ENCODE measurements at regions not wholly inside any gene's neighbourhood (a gene's known extent, or its start where the extent isn't known, plus 50 kb on each side); places are given as distances from the start of the nearest gene placed in this dataset.
"Not testable (repeated sequence)": the region's sequence is repeated elsewhere in the genome, so short reads cannot be mapped to it uniquely, and the experiment has no call there.

DNA sequence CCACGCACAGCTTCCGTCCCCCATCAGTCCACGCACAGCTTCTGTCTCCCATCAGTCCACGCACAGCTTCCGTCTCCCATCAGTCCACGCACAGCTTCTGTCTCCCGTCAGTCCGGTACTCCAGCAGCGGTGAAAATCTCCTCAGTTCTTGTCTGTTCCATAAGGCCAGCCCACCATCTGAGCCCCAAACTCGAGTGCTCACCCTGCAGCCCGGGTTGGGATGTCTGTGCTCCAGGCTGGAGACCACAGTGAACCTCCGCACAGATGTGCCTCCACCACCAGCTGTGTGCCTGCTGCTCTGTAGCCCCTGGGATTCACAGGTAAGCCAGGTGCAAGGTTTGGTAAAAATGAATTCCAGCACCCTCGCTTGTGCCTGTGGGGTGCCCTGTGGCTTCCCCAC is 258.6 kb downstream of the NPHP4 start:
- H3K4me3 ChIP-seq (ENCODE audit: insufficient read depth, low read depth, low read length): no peak overlapping the region
- no peaks in the 10 kb centered on the region for H3K27me3 ChIP-seq (ENCODE audit: control insufficient read depth, insufficient read depth, low read length, poor library complexity, severe bottlenecking)
- H3K9me3 ChIP-seq (ENCODE audit: control insufficient read depth, low read length): no peaks in the 10 kb centered on the region
- peaks cover 3% of the 10 kb centered on the region for H3K4me1 ChIP-seq (ENCODE audit: control insufficient read depth, insufficient read depth, low read length)
- H3K36me3 ChIP-seq (ENCODE audit: control insufficient read depth, insufficient read depth, low read length): no peaks in the 10 kb centered on the region
- no peak overlapping the region for H3K27ac ChIP-seq (ENCODE audit: insufficient read depth, low read depth, low read length, poor library complexity, severe bottlenecking)
- 92 to 94% methylated on average over 13 of the region's 13 CpGs for WGBS, 2 experiments

DNA sequence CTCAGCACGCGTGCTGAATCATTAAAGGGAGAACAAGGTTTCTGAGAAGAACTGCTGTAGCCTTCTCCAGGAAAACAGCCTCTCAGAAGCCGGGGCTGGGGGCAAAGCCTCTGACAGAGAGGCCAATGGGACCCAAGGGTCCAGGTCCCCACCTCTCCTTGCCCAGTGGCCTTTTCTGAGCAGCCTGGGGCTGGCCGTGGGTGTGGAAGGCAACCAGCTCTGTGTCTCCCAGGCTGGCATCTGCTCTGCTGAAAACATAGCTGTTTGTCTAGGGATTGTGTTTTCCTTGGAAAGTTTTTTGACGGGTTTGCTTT is 261.2 kb downstream of the NPHP4 start:
- Histone ChIP-seq H3K27me3 (ENCODE audit: control insufficient read depth, insufficient read depth, low read length, poor library complexity, severe bottlenecking) (no peaks in the 10 kb centered on the region), H3K27ac (ENCODE audit: insufficient read depth, low read depth, low read length, poor library complexity, severe bottlenecking) (no peak overlapping the region), H3K9me3 (ENCODE audit: control insufficient read depth, low read length) (no peaks in the 10 kb centered on the region), H3K4me1 (ENCODE audit: control insufficient read depth, insufficient read depth, low read length) (peaks cover 11% of the 10 kb centered on the region), H3K36me3 (ENCODE audit: control insufficient read depth, insufficient read depth, low read length) (no peaks in the 10 kb centered on the region), H3K4me3 (ENCODE audit: insufficient read depth, low read depth, low read length) (no peak overlapping the region)
- WGBS, 2 experiments: 87 to 93% methylated on average over 5 of the region's 5 CpGs

DNA sequence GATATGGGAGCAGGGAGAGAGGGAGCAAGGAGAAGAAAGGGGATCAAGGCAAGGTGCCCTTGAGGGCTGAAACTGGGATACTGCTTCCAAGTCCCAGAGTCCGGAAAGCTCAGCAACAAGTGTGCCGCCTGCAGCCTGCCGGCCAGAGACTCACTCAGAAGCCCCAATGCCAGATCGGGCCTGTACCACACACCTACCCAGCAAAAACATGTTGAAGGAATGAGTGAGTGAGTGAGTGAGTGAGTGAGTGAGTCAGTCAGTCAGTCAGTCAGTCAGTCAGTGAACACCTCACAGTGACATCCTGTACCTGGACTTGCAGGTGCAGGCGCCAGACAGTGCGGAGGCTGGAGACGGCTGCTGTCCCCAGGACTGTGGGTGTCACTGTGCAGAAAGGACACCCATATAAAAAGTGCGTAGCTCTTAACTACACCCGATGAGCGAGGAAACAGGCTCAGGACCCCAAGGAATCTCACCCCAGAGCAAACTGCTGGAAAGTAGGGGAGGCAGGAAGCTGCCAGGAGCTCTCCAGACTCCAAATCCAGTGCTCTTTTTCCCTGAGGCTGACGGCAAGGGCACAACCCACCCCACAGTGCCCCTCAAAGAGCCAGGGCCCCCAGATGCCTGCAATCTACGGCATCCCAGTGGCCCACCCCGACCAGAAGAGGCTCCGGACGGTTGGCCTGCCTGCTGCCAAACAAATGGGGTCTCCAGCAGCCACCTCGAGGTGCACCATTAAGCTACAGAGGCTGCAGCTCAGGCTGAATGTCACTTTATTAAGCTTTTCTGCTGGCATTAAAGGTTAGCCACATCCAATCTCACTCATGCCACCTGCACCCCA is 261.7 kb downstream of the NPHP4 start:
- Histone ChIP-seq H3K27ac (ENCODE audit: insufficient read depth, low read depth, low read length, poor library complexity, severe bottlenecking) (no peak overlapping the region), H3K27me3 (ENCODE audit: control insufficient read depth, insufficient read depth, low read length, poor library complexity, severe bottlenecking) (no peaks in the 10 kb centered on the region), H3K4me1 (ENCODE audit: control insufficient read depth, insufficient read depth, low read length) (peaks cover 14% of the 10 kb centered on the region), H3K9me3 (ENCODE audit: control insufficient read depth, low read length) (no peaks in the 10 kb centered on the region), H3K4me3 (ENCODE audit: insufficient read depth, low read depth, low read length) (no peak overlapping the region), H3K36me3 (ENCODE audit: control insufficient read depth, insufficient read depth, low read length) (no peaks in the 10 kb centered on the region)
- 93 to 94% methylated on average over 16 of the region's 16 CpGs for WGBS, 2 experiments

DNA sequence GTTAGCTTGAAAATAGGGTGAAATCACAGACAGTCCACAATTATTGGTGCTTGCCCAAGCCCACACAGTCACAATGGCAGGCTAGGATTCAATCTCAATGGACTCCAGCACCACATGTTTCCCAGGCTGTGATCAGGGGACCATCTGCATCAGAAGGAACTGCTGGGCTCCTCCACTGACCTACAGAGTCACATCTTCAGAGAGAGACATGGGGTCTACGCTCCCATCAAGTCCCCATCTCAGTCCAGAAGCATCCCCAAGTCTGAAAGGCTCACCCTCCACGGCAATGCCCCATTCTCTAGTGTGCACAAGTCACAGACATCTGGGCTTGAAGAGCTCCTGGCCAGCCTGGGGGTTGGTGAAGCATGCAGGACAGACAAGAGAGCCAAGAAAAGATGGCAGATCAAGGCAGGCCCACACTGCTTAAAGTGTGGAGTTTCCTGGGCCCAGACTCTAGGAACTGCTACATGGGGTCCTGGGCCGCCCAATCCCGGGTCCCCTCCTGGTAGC is 262.5 kb downstream of the NPHP4 start:
- Histone ChIP-seq H3K36me3 (ENCODE audit: control insufficient read depth, insufficient read depth, low read length) (no peaks in the 10 kb centered on the region), H3K27me3 (ENCODE audit: control insufficient read depth, insufficient read depth, low read length, poor library complexity, severe bottlenecking) (no peaks in the 10 kb centered on the region), H3K4me1 (ENCODE audit: control insufficient read depth, insufficient read depth, low read length) (peaks cover 15% of the 10 kb centered on the region), H3K9me3 (ENCODE audit: control insufficient read depth, low read length) (no peaks in the 10 kb centered on the region), H3K4me3 (ENCODE audit: insufficient read depth, low read depth, low read length) (no peak overlapping the region), H3K27ac (ENCODE audit: insufficient read depth, low read depth, low read length, poor library complexity, severe bottlenecking) (no peak overlapping the region)
- 81 to 83% methylated on average over 4 of the region's 4 CpGs for WGBS, 2 experiments

DNA sequence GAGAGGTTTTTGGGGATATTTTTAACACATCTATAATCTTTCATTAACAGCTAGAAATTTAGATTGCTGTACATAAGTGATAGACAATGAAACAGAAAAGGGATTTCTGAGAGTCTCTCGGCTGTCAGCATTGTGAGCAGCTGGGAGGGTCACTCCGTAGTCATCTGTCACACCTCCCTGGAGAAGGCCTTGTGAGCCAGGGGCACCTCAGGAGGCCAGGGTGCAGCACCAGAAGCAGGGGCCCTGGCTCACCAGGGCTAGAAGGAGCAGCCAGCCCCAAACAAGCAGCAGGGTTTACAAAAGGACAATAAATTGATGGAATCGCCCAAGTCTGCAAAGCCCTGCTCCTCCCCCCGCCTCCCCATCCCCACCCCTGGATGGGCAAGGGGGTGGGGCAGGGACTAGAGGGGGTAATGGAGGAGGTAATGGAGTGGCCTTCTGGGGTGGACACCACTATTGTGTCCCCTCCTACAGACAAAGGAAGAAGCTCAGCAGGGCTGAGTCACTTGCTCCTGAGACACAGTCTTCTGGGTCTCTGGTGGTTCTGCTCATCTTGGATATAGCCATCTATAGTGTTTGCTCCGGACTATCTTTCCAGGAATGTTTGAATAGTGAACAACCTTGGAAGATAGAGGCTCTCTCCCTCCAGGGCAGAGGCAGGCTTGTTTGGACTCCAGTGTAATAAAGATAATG is 263.4 kb downstream of the NPHP4 start:
- peaks cover 15% of the 10 kb centered on the region for H3K4me1 ChIP-seq (ENCODE audit: control insufficient read depth, insufficient read depth, low read length)
- no peaks in the 10 kb centered on the region for H3K27me3 ChIP-seq (ENCODE audit: control insufficient read depth, insufficient read depth, low read length, poor library complexity, severe bottlenecking)
- no peaks in the 10 kb centered on the region for H3K9me3 ChIP-seq (ENCODE audit: control insufficient read depth, low read length)
- 87 to 92% methylated on average over 4 to 5 of the region's 5 CpGs for WGBS, 2 experiments
- no peak overlapping the region for H3K27ac ChIP-seq (ENCODE audit: insufficient read depth, low read depth, low read length, poor library complexity, severe bottlenecking)
- no peaks in the 10 kb centered on the region for H3K36me3 ChIP-seq (ENCODE audit: control insufficient read depth, insufficient read depth, low read length)
- H3K4me3 ChIP-seq (ENCODE audit: insufficient read depth, low read depth, low read length): no peak overlapping the region

DNA sequence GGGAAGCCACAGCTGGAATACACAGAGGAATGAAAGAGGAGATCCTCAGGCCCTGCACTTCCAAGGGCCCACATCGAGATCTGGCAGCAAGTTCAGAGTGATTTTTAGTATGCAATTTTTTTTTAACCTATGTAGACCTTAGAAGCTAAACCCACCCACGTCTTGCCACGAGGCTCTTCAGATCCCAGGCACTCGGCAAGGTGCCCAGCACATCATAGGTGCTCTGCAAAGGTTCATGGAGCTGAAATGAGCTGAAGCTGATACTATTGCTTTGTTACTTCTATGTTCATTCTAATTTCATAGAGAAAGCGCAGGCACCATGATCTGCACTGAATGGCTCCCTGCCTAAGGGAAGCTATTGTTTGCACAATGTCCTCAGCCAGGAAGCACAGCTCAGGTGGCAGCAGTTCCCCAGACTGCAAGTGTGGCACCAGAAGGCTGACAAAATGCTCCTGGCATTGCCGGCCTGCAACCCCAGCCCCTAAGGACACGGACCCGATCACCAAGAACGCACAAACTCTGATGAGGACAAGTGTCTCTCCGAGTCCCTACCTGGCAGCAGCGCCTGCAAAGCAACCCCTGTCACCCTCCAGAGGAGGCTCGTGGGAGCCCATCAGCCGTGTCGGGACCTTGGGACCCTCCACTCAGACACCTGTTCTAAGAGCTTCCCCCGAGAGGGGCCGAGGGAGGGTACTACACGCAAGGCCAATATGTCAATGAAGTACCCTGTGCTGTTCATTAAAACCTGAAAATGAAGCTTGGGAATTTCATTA is 264.2 kb downstream of the NPHP4 start:
- H3K4me1 ChIP-seq (ENCODE audit: control insufficient read depth, insufficient read depth, low read length): peaks cover 15% of the 10 kb centered on the region
- H3K27ac ChIP-seq (ENCODE audit: insufficient read depth, low read depth, low read length, poor library complexity, severe bottlenecking): no peak overlapping the region

DNA sequence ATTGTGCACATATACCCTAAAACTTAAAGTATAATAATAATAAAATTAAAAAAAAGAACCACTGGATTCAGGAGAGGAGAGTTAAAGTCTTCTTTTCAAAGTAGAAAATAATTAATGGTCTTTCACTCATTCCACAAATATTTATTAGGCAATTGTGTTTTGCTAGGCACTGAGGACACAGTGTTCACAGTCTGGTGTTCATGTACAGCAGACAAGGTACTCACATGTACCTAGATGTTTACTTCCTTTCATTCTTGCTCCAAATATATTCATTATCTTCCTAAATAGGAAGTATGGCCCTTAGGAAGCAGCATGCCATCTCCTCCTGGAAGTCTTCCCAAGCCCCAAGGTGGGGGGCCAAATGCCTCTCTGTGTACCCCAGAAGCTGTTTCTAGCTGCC is 265.0 kb downstream of the NPHP4 start:
- Histone ChIP-seq H3K4me1 (ENCODE audit: control insufficient read depth, insufficient read depth, low read length) (peaks cover 15% of the 10 kb centered on the region), H3K4me3 (ENCODE audit: insufficient read depth, low read depth, low read length) (no peak overlapping the region), H3K9me3 (ENCODE audit: control insufficient read depth, low read length) (no peaks in the 10 kb centered on the region), H3K27ac (ENCODE audit: insufficient read depth, low read depth, low read length, poor library complexity, severe bottlenecking) (no peak overlapping the region), H3K27me3 (ENCODE audit: control insufficient read depth, insufficient read depth, low read length, poor library complexity, severe bottlenecking) (no peaks in the 10 kb centered on the region), H3K36me3 (ENCODE audit: control insufficient read depth, insufficient read depth, low read length) (no peaks in the 10 kb centered on the region)

More for the DNA sequence above, 264.2 kb downstream of the NPHP4 start:
- Histone ChIP-seq H3K4me3 (ENCODE audit: insufficient read depth, low read depth, low read length) (no peak overlapping the region), H3K9me3 (ENCODE audit: control insufficient read depth, low read length) (no peaks in the 10 kb centered on the region), H3K27me3 (ENCODE audit: control insufficient read depth, insufficient read depth, low read length, poor library complexity, severe bottlenecking) (no peaks in the 10 kb centered on the region), H3K36me3 (ENCODE audit: control insufficient read depth, insufficient read depth, low read length) (no peaks in the 10 kb centered on the region)
- WGBS, 2 experiments: 88 to 89% methylated on average over 17 of the region's 17 CpGs

DNA sequence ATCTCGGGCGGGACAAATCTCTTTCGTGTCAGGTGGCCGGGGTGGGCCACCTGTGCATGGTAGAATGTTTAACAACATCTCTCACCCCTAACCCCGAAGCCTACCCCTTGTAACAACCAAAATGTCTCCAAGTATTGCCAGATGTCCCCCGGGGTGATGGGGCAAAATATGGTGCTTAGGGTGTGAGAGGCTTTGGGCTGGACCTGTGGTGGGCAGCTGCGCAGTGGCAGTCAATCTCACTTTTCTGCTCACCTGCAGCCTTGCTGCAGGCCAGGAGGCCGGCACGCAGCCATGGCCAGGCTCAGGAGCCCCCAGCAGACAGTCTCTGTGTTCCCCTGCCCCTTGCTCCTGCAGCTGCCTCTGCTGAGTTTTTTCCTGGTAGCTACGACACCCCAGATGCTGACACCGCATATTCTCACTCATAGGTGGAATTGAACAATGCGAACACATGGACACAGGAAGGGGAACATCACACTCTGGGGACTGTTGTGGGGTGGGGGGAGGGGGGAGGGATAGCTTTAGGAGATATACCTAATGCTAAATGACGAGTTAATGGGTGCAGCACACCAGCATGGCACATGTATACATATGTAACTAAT is 265.5 kb downstream of the NPHP4 start:
- not testable (repeated sequence) for H3K9me3 ChIP-seq (ENCODE audit: control insufficient read depth, low read length); H3K4me3 ChIP-seq (ENCODE audit: insufficient read depth, low read depth, low read length); H3K36me3 ChIP-seq (ENCODE audit: control insufficient read depth, insufficient read depth, low read length); H3K27me3 ChIP-seq (ENCODE audit: control insufficient read depth, insufficient read depth, low read length, poor library complexity, severe bottlenecking); H3K27ac ChIP-seq (ENCODE audit: insufficient read depth, low read depth, low read length, poor library complexity, severe bottlenecking)
- WGBS, 2 experiments: 77 to 81% methylated on average over 12 of the region's 13 CpGs
- peaks cover 15% of the 10 kb centered on the region for H3K4me1 ChIP-seq (ENCODE audit: control insufficient read depth, insufficient read depth, low read length)

DNA sequence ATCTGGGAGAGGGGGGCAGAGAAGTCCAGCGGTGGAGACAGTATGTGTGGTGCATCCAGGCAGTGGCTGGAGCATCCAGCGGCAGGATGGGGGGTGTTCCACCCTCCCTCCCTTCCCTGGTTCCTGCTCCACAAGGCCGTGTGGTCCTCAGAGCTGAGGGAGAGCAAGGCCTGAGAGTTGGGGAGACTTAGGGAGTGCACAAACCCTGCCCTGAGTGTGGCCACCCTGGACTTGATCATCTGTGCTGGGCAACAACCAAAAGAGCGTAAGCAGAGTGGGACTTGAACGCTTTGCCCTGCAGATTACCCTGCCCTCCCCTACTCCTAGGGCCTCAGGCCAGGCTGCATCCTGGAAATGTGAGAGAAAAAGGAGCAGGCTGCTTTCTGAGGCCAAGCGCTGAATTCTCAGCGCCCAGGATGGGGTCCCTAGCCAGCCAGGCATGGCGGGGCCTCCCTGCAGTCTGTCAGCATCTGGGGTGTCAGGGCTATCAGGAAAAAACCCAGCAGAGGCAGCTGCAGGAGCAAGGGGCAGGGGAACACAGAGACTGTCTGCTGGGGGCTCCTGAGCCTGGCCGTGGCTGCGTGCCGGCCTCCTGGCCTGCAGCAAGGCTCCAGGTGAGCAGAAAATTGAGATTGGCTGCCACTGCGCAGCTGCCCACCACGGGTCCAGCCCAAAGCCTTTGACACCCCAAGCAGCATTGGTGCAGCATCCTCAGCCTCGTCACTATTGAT is 266.2 kb downstream of the NPHP4 start:
- Histone ChIP-seq H3K27me3 (ENCODE audit: control insufficient read depth, insufficient read depth, low read length, poor library complexity, severe bottlenecking) (no peaks in the 10 kb centered on the region), H3K4me1 (ENCODE audit: control insufficient read depth, insufficient read depth, low read length) (peaks cover 15% of the 10 kb centered on the region), H3K27ac (ENCODE audit: insufficient read depth, low read depth, low read length, poor library complexity, severe bottlenecking) (no peak overlapping the region), H3K9me3 (ENCODE audit: control insufficient read depth, low read length) (no peaks in the 10 kb centered on the region), H3K4me3 (ENCODE audit: insufficient read depth, low read depth, low read length) (no peak overlapping the region), H3K36me3 (ENCODE audit: control insufficient read depth, insufficient read depth, low read length) (no peaks in the 10 kb centered on the region)
- 89 to 91% methylated on average over 14 of the region's 14 CpGs for WGBS, 2 experiments

Data from ectodermal cell (in vitro differentiated cells).